ENCODE measurements at regions not wholly inside any gene's neighbourhood (a gene's known extent, or its start where the extent isn't known, plus 50 kb on each side); places are given as distances from the start of the nearest gene placed in this dataset.

DNA sequence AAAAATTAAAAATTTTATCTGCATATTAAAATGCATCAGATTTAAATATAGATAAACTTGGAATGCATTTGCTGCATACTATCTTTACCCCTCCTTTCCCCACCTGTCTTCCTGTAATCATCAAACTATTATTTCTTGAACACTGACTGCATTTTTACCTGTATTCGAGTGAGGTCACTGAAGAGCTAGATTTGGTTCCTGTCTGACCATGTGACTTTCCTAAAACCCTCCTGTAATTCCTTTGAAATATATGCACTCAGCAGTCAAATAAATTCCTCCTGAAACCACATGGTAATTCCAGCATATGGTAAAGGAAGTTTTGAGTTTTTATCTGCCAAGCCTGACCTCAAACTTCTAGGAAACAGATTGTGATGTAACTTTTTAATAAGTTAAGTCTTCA, 445.6 kb upstream of the FRG2C start:
- TF ChIP-seq MEF2A (IDR thresholded peaks at IDR 0.05; ENCODE audit: borderline replicate concordance, low read depth): no peak
- TF ChIP-seq JUND (IDR thresholded peaks at IDR 0.05): no peak
- TF ChIP-seq RXRA (IDR thresholded peaks at IDR 0.05; ENCODE audit: borderline replicate concordance, low read depth): no peak
- TF ChIP-seq, protein P1, sequence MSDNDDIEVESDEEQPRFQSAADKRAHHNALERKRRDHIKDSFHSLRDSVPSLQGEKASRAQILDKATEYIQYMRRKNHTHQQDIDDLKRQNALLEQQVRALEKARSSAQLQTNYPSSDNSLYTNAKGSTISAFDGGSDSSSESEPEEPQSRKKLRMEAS (IDR thresholded peaks at IDR 0.05; ENCODE audit: low read depth): no peak
- TF ChIP-seq, protein P2, sequence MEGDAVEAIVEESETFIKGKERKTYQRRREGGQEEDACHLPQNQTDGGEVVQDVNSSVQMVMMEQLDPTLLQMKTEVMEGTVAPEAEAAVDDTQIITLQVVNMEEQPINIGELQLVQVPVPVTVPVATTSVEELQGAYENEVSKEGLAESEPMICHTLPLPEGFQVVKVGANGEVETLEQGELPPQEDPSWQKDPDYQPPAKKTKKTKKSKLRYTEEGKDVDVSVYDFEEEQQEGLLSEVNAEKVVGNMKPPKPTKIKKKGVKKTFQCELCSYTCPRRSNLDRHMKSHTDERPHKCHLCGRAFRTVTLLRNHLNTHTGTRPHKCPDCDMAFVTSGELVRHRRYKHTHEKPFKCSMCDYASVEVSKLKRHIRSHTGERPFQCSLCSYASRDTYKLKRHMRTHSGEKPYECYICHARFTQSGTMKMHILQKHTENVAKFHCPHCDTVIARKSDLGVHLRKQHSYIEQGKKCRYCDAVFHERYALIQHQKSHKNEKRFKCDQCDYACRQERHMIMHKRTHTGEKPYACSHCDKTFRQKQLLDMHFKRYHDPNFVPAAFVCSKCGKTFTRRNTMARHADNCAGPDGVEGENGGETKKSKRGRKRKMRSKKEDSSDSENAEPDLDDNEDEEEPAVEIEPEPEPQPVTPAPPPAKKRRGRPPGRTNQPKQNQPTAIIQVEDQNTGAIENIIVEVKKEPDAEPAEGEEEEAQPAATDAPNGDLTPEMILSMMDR (IDR thresholded peaks at IDR 0.05): no peak
